SK-N-SH (cell line): ENCODE measurements at regions not wholly inside any gene's neighbourhood (a gene's known extent, or its start where the extent isn't known, plus 50 kb on each side); places are given as distances from the start of the nearest gene placed in this dataset.

Experiments used
- CTCF ChIA-PET: fragments of 300-600, 350-600 bp; formaldehyde crosslinking; extraction: SDS; loops from one replicate; lab custom pipeline; 2021; lab: Yijun Ruan, JAX
- POLR2A ChIA-PET: fragments of 350-600 bp; sonication (Branson Sonifier 250); formaldehyde crosslinking; extraction: SDS; loops from one replicate; lab custom pipeline; 2020; ENCODE audit warnings: antibody characterized with exemption, inconsistent platforms; lab: Yijun Ruan, JAX
- DNase-seq: peaks from one replicate; pipeline ENCODE4 v3.0.0; 2012
- H2AFZ ChIP-seq: fragments of 200-600 bp; sonication (generic); 2 replicates; pipeline ENCODE4 v1.8.1; 2016; ENCODE audit warnings: antibody characterized with exemption, mild to moderate bottlenecking, low read depth
- H3F3A ChIP-seq: fragments of 200-600 bp; sonication (generic); replicated peaks from 2 replicates; pipeline ENCODE3; 2016; ENCODE audit warnings: antibody characterized with exemption, mild to moderate bottlenecking; ENCODE audit not compliant: insufficient read depth
- H3K27ac ChIP-seq, 2 experiments: fragments of 200-500 bp in 1 of 2; fragments of 200-600 bp in 1 of 2; sonication (Bioruptor generic) in 1 of 2; sonication (generic), shearing (Covaris generic) in 1 of 2; 2 replicates each; pipeline versions ENCODE4 v1.5.1 to v1.6.1; 2014 to 2016; ENCODE audit warnings: low read depth in 2 of 2, inconsistent platforms in 1 of 2, low read length in 1 of 2, mild to moderate bottlenecking in 1 of 2, mixed read lengths in 1 of 2
- H3K27me3 ChIP-seq: fragments of 200-600 bp; sonication (generic), shearing (Covaris generic); 2 replicates; pipeline ENCODE4 v1.6.1; 2016; ENCODE audit warnings: mixed run types; ENCODE audit not compliant: insufficient read depth
- H3K36me3 ChIP-seq, 2 experiments: fragments of 200-500 bp in 1 of 2; fragments of 200-600 bp in 1 of 2; sonication (Bioruptor generic) in 1 of 2; sonication (generic) in 1 of 2; replicated peaks in 1 of 2; 2 replicates each; pipeline versions ENCODE3 to v1.5.1; 2014 to 2016; ENCODE audit warnings: low read length in 1 of 2, mild to moderate bottlenecking in 1 of 2; ENCODE audit not compliant: insufficient read depth in 2 of 2, control insufficient read depth in 1 of 2
- H3K4me1 ChIP-seq, 2 experiments: fragments of 200-500 bp in 1 of 2; fragments of 200-600 bp in 1 of 2; sonication (Bioruptor generic) in 1 of 2; sonication (generic), shearing (Covaris generic) in 1 of 2; 2 replicates each; pipeline versions ENCODE4 v1.5.1 to v1.6.1; 2014 to 2016; ENCODE audit warnings: low read depth in 1 of 2, low read length in 1 of 2, mixed run types in 1 of 2; ENCODE audit not compliant: insufficient read depth in 2 of 2, control insufficient read depth in 1 of 2
- H3K4me2 ChIP-seq: fragments of 200-600 bp; sonication (generic), shearing (Covaris generic); 2 replicates; pipeline ENCODE4 v1.6.1; 2017; ENCODE audit warnings: mixed run types
- H3K4me3 ChIP-seq, 2 experiments: fragments of 200-500 bp in 1 of 2; fragments of 200-600 bp in 1 of 2; sonication (Bioruptor generic) in 1 of 2; sonication (generic), shearing (Covaris generic) in 1 of 2; 2 replicates each; pipeline versions ENCODE4 v1.5.1 to v1.8.1; 2014 to 2016; ENCODE audit warnings: low read depth in 2 of 2, inconsistent platforms in 1 of 2, low read length in 1 of 2, mild to moderate bottlenecking in 1 of 2, mixed read lengths in 1 of 2, moderate library complexity in 1 of 2
- H3K79me2 ChIP-seq: fragments of 200-600 bp; sonication (generic); 2 replicates; pipeline ENCODE4 v1.8.1; 2017; ENCODE audit warnings: mild to moderate bottlenecking; ENCODE audit not compliant: insufficient read depth
- H3K9ac ChIP-seq: fragments of 200-600 bp; sonication (generic); 2 replicates; pipeline ENCODE4 v1.6.1; 2017; ENCODE audit warnings: mixed run types
- H3K9me2 ChIP-seq: fragments of 200-600 bp; sonication (generic); 2 replicates; pipeline ENCODE4 v1.6.1; 2017; ENCODE audit warnings: mixed run types
- H3K9me3 ChIP-seq: fragments of 200-600 bp; sonication (generic); 2 replicates; pipeline ENCODE4 v1.6.1; 2017; ENCODE audit warnings: mixed run types, mild to moderate bottlenecking, moderate library complexity
- H4K20me1 ChIP-seq: fragments of 200-600 bp; sonication (generic); 2 replicates; pipeline ENCODE4 v1.6.1; 2017; ENCODE audit warnings: mild to moderate bottlenecking, mixed run types; ENCODE audit not compliant: insufficient read depth
- CHD2 ChIP-seq: fragments of 150-350 bp; IDR thresholded peaks from 2 replicates; pipeline ENCODE4 v1.6.1; 2018; ENCODE audit warnings: low read length; ENCODE audit not compliant: partially characterized antibody
- ELF1 ChIP-seq: IDR thresholded peaks from 2 replicates; pipeline ENCODE4 v1.4.0; 2012
- EP300 ChIP-seq, 2 experiments: IDR thresholded peaks; 2 replicates each; pipeline versions ENCODE4 v1.4.0 to v1.6.1; 2012; ENCODE audit warnings: borderline replicate concordance in 1 of 2, low read depth in 1 of 2, low read length in 1 of 2
- FOSL2 ChIP-seq: IDR thresholded peaks from 2 replicates; pipeline ENCODE4 v1.4.0; 2012; ENCODE audit warnings: low read depth, mild to moderate bottlenecking, moderate library complexity, borderline replicate concordance
- MAX ChIP-seq: IDR thresholded peaks from 2 replicates; pipeline ENCODE4 v1.4.0; 2012; ENCODE audit warnings: low read depth
- MEF2A ChIP-seq: IDR thresholded peaks from 2 replicates; pipeline ENCODE4 v1.4.0; 2012; ENCODE audit warnings: low read depth, borderline replicate concordance
- NFIC ChIP-seq: IDR thresholded peaks from 2 replicates; pipeline ENCODE4 v1.4.0; 2012; ENCODE audit warnings: borderline replicate concordance
- NRF1 ChIP-seq: IDR thresholded peaks from 2 replicates; pipeline ENCODE4 v1.6.1; 2012; ENCODE audit warnings: low read depth, mild to moderate bottlenecking, low read length
- POLR2AphosphoS5 ChIP-seq: IDR thresholded peaks from 2 replicates; pipeline ENCODE4 v1.6.1; 2012; ENCODE audit warnings: low read depth, low read length
- RAD21 ChIP-seq: IDR thresholded peaks from 2 replicates; pipeline ENCODE4 v1.6.1; 2012; ENCODE audit warnings: mild to moderate bottlenecking, low read length
- RCOR1 ChIP-seq: fragments of 150-350 bp; IDR thresholded peaks from 2 replicates; pipeline ENCODE4 v1.6.1; 2017; ENCODE audit warnings: antibody characterized with exemption, low read length
- RFX5 ChIP-seq: IDR thresholded peaks from 2 replicates; pipeline ENCODE4 v1.6.1; 2012; ENCODE audit warnings: mild to moderate bottlenecking, improper control_type of control experiment, low read length
- RXRA ChIP-seq: IDR thresholded peaks from 2 replicates; pipeline ENCODE4 v1.4.0; 2012; ENCODE audit warnings: low read depth, mild to moderate bottlenecking, borderline replicate concordance
- SIN3A ChIP-seq: IDR thresholded peaks from 2 replicates; pipeline ENCODE4 v1.6.1; 2012; ENCODE audit warnings: low read depth, mild to moderate bottlenecking, low read length, moderate library complexity, borderline replicate concordance
- SMC3 ChIP-seq: IDR thresholded peaks from 2 replicates; pipeline ENCODE4 v1.6.1; 2012; ENCODE audit warnings: low read depth, low read length, improper control_type of control experiment
- TAF1 ChIP-seq: IDR thresholded peaks from 2 replicates; pipeline ENCODE4 v1.6.1; 2012; ENCODE audit warnings: low read depth, mild to moderate bottlenecking, low read length, moderate library complexity, borderline replicate concordance
- TEAD4 ChIP-seq: IDR thresholded peaks from 2 replicates; pipeline ENCODE4 v1.4.0; 2012; ENCODE audit warnings: mild to moderate bottlenecking, borderline replicate concordance; ENCODE audit not compliant: insufficient read depth
- USF1 ChIP-seq: IDR thresholded peaks from 2 replicates; pipeline ENCODE4 v1.4.0; 2012; ENCODE audit warnings: low read depth, borderline replicate concordance
- USF2 ChIP-seq: fragments of 150-350 bp; IDR thresholded peaks from 2 replicates; pipeline ENCODE4 v1.6.1; 2017; ENCODE audit warnings: antibody characterized with exemption, low read length, low read depth, borderline replicate concordance
- YY1 ChIP-seq: IDR thresholded peaks from 2 replicates; pipeline ENCODE4 v1.4.0; 2012; ENCODE audit warnings: low read depth, mild to moderate bottlenecking
- ZBTB33 ChIP-seq: IDR thresholded peaks from 2 replicates; pipeline ENCODE4 v1.4.0; 2012; ENCODE audit warnings: low read depth, borderline replicate concordance
- WGBS: methylation state at CpG from one replicate; pipeline ENCODE4 v1.1.6; 2017; ENCODE audit warnings: low lambda C conversion rate; 5-methylcytosine and 5-hydroxymethylcytosine counted together

- TF ChIP-seq USF1 (no peak), RXRA (no peak), RFX5 (no peak)
Measured at GRCh38 chr2:58650781-58651180, 409.7 kb upstream of the FANCL start (continued).

GRCh38 chr2:58649756-58650155 is 408.6 kb upstream of the FANCL start:
- no peaks in the 10 kb centered on the region for H3K9me3 ChIP-seq
- H3K4me1 ChIP-seq = no peaks in the 10 kb centered on the region; a peak in 2 of 4 replicates
- WGBS = 53% methylated on average over 2 of the region's 2 CpGs
- no peak overlapping the region for H2AFZ ChIP-seq
- H3K27ac ChIP-seq = no peak overlapping the region
- H3K27me3 ChIP-seq = no peaks in the 10 kb centered on the region
- H3K36me3 ChIP-seq = no peaks in the 10 kb centered on the region
- no peaks in the 10 kb centered on the region for H3F3A ChIP-seq
- H3K9me2 ChIP-seq = no peaks in the 10 kb centered on the region; the same call in 1 of the 2 replicates
- no peak for DNase-seq
- no peak overlapping the region for H3K9ac ChIP-seq
- H3K4me3 ChIP-seq = no peak overlapping the region
- no peaks in the 10 kb centered on the region for H4K20me1 ChIP-seq
- POLR2A ChIA-PET = no interaction called here
- no peak overlapping the region for H3K4me2 ChIP-seq
- no peak for TF ChIP-seq MAX
- TF ChIP-seq ZBTB33 = no peak
- TF ChIP-seq, all 33 proteins: peak for 0
- no peaks in the 10 kb centered on the region for H3K79me2 ChIP-seq
- CTCF ChIA-PET = no interaction called here

- H4K20me1 ChIP-seq = no peaks in the 10 kb centered on the region
- 44% methylated on average over 4 of the region's 4 CpGs for WGBS
- no peak overlapping the region for H3K9ac ChIP-seq
- no peaks in the 10 kb centered on the region for H3K36me3 ChIP-seq
- no peaks in the 10 kb centered on the region; the same call in 1 of the 2 replicates for H3K9me2 ChIP-seq
- CTCF ChIA-PET = no interaction called here
- no peak overlapping the region for H3K4me2 ChIP-seq
- POLR2A ChIA-PET = no interaction called here
- no peaks in the 10 kb centered on the region for H3F3A ChIP-seq
- H3K27ac ChIP-seq = no peak overlapping the region
- no peak overlapping the region for H2AFZ ChIP-seq
- no peaks in the 10 kb centered on the region for H3K9me3 ChIP-seq
- no peaks in the 10 kb centered on the region for H3K79me2 ChIP-seq
- no peaks in the 10 kb centered on the region for H3K27me3 ChIP-seq
- H3K4me3 ChIP-seq = no peak overlapping the region
- no peak for DNase-seq
- H3K4me1 ChIP-seq = peaks cover 0 to 3% of the 10 kb centered on the region in 2 experiments; a peak in 2 of 4 replicates
- TF ChIP-seq TEAD4 = no peak
- TF ChIP-seq MAX = no peak
- no peak for TF ChIP-seq SMC3
- TF ChIP-seq NRF1 = no peak
- TF ChIP-seq CHD2 = no peak
- TF ChIP-seq YY1 = no peak
- no peak for TF ChIP-seq EP300 (IDR thresholded peaks at IDR 0.05; ENCODE audit: borderline replicate concordance in 1 of 2, low read depth in 1 of 2, low read length in 1 of 2)
- no peak for TF ChIP-seq FOSL2
- TF ChIP-seq RAD21 = no peak
- no peak for TF ChIP-seq SIN3A
- no peak for TF ChIP-seq USF2
- TF ChIP-seq POLR2AphosphoS5 = no peak
- no peak for TF ChIP-seq TAF1
- no peak for TF ChIP-seq MEF2A
- no peak for TF ChIP-seq USF1
- no peak for TF ChIP-seq RXRA
- TF ChIP-seq RCOR1 = no peak
- TF ChIP-seq NFIC = no peak
- TF ChIP-seq ELF1 = no peak
Measured at GRCh38 chr2:58645017-58645416, 403.9 kb upstream of the FANCL start.
